ENCODE measurements at regions not wholly inside any gene's neighbourhood (a gene's known extent, or its start where the extent isn't known, plus 50 kb on each side); places are given as distances from the start of the nearest gene placed in this dataset.

DNA sequence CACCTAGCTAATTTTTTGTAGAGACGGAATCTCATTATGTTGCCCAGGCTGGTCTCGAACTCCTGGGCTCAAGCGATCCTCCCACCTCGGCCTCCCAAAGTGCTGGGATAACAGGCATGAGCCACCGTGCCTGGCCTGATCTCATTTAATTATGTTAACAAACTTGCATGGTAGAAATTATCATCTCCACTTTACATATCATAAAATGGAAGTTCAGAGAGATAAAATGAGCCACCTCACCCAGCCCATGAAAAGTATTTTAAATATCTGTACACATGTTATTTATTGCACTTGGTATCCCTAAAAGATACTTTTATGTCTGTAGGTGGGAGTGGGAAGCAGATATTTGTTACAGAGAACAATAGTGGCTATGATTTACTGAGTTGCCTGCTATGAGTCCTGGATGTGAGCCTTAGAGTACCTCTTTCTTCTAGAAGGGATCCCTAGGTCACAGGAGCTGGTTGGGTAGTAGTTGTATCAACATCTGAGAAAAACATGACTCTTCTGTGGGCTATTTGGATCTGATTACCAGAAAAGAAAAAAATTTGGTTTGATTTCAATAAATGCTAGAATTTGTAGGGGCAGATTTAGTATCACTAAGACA, 52.4 kb upstream of the EIF2S2 start:
- no peak overlapping the region for H2BK120ac ChIP-seq (replicated peaks; ENCODE audit: low read depth, low read length)
- no peaks in the 10 kb centered on the region for H3K27me3 ChIP-seq (replicated peaks in 1 of 4; ENCODE audit: control insufficient read depth in 3 of 4, extremely low read depth in 1 of 4, insufficient read depth in 3 of 4, low read length in 3 of 4)
- no peak for TF ChIP-seq SP2 (IDR thresholded peaks at IDR 0.05; ENCODE audit: low read length)
- TF ChIP-seq RXRA (IDR thresholded peaks at IDR 0.05; ENCODE audit: insufficient read depth, low read depth, low read length) = no peak
- no peak for TF ChIP-seq SIRT6 (IDR thresholded peaks at IDR 0.05; ENCODE audit: low read length)
- no peak for TF ChIP-seq POU5F1 (IDR thresholded peaks at IDR 0.05; ENCODE audit: low read depth, low read length)
- no peak for TF ChIP-seq BCL11A (IDR thresholded peaks at IDR 0.05; ENCODE audit: low read depth in 2 of 2, low read length in 2 of 2)
- H2BK15ac ChIP-seq (ENCODE audit: low read length) = no peak overlapping the region
- no peak overlapping the region for H3K4ac ChIP-seq (replicated peaks; ENCODE audit: insufficient read length, low read depth, low read length)
- no peak overlapping the region for H3K14ac ChIP-seq (ENCODE audit: insufficient read length)
- CTCF ChIA-PET (ENCODE audit: partially characterized antibody) = interaction anchor here (1.4 kb wide), 1 partner anchor 11 kb away, joined by 4 read pairs; no protein-coding TSS in a partner anchor
- H3K27ac ChIP-seq (ENCODE audit: low read depth, low read length) = no peak overlapping the region
- no peak overlapping the region for H2AK5ac ChIP-seq (ENCODE audit: low read depth, low read length)
- no peaks in the 10 kb centered on the region for H3K36me3 ChIP-seq (ENCODE audit: control insufficient read depth in 2 of 4, insufficient read depth in 4 of 4, low read length in 3 of 4)
- WGBS, 2 experiments (ENCODE audit: extremely low coverage in 1 of 2, insufficient coverage in 1 of 2, insufficient read length in 1 of 2, insufficient replicate concordance in 2 of 2, low coverage in 1 of 2, low lambda C conversion rate in 2 of 2, missing lambda C conversion rate in 1 of 2) = 83% methylated on average over 5 of the region's 5 CpGs; no CpG with 5 or more reads in 1 of the 2 experiments
- DNase-seq (ENCODE audit: low read depth in 1 of 2, low spot score in 2 of 2) (no peak), FAIRE-seq (no peak)
- no peak overlapping the region for H3K4me3 ChIP-seq (ENCODE audit: extremely low read depth in 1 of 4, insufficient read depth in 2 of 4, low read depth in 3 of 4, low read length in 4 of 4)
- no peak overlapping the region for H2BK20ac ChIP-seq (ENCODE audit: low read length)
- H4K5ac ChIP-seq (ENCODE audit: insufficient read length, low read depth, low read length) = no peak overlapping the region
- H4K91ac ChIP-seq (replicated peaks; ENCODE audit: insufficient read length, low read length) = no peak overlapping the region
- H2AFZ ChIP-seq (ENCODE audit: low read length) = no peak overlapping the region
- no peak overlapping the region for H3K4me2 ChIP-seq (ENCODE audit: insufficient read depth in 1 of 2, low read depth in 2 of 2, low read length in 2 of 2)
- no peaks in the 10 kb centered on the region for H4K20me1 ChIP-seq (replicated peaks in 1 of 2; ENCODE audit: control insufficient read depth in 1 of 2, insufficient read depth in 2 of 2, low read length in 2 of 2)
- no peaks in the 10 kb centered on the region for H3K79me2 ChIP-seq (ENCODE audit: control insufficient read depth in 1 of 2, insufficient read depth in 2 of 2, low read length in 2 of 2)
- H2BK12ac ChIP-seq (ENCODE audit: low read depth, low read length) = no peak overlapping the region
- no peaks in the 10 kb centered on the region for H3K79me1 ChIP-seq (ENCODE audit: low read depth, low read length)
- H4K8ac ChIP-seq (ENCODE audit: extremely low read depth, insufficient read depth, low read length) = no peak overlapping the region
- H3K18ac ChIP-seq (ENCODE audit: extremely low read depth, low read length) = no peak overlapping the region
- H3K23ac ChIP-seq (ENCODE audit: insufficient read length) = no peak overlapping the region
- no peak overlapping the region for H2BK5ac ChIP-seq (ENCODE audit: low read depth, low read length)
- no peak overlapping the region for H3K56ac ChIP-seq (replicated peaks; ENCODE audit: insufficient read length, low read depth, low read length)
- POLR2A ChIA-PET (ENCODE audit: partially characterized antibody) = no interaction called here
- no peak overlapping the region for H3K9ac ChIP-seq (replicated peaks in 1 of 4; ENCODE audit: extremely low read depth in 1 of 4, low read depth in 3 of 4, low read length in 3 of 4)
- no peaks in the 10 kb centered on the region for H3K23me2 ChIP-seq (ENCODE audit: low read depth, low read length)
- no peaks in the 10 kb centered on the region for H3K9me3 ChIP-seq (ENCODE audit: insufficient read depth in 2 of 2, low read depth in 1 of 2, low read length in 1 of 2)
- no peaks in the 10 kb centered on the region for H3K4me1 ChIP-seq (replicated peaks in 1 of 4; ENCODE audit: control insufficient read depth in 3 of 4, insufficient read depth in 4 of 4, low read length in 3 of 4)
